Globus pallidus (tissue), 1 donor: ENCODE measurements at regions not wholly inside any gene's neighbourhood (a gene's known extent, or its start where the extent isn't known, plus 50 kb on each side); places are given as distances from the start of the nearest gene placed in this dataset.

Experiments used
- DNase-seq: peaks from one replicate; pipeline ENCODE4 v3.0.0-alpha.2; 2015; ENCODE audit warnings: low spot score

- no peak for DNase-seq
Measured at GRCh38 chr2:2528846-2529245, 197.8 kb upstream of the MYT1L start.

- DNase-seq, result no peak
Measured at GRCh38 chr2:2527148-2527547, 196.1 kb upstream of the MYT1L start.

- DNase-seq, result no peak
Measured at GRCh38 chr2:2524348-2524941, 193.4 kb upstream of the MYT1L start.

- DNase-seq, result no peak
Measured at GRCh38 chr2:2523461-2524347, 192.6 kb upstream of the MYT1L start.

- DNase-seq, result no peak
Measured at GRCh38 chr2:2520401-2520811, 189.3 kb upstream of the MYT1L start.

GRCh38 chr2:2519381-2519780 is 188.3 kb upstream of the MYT1L start:
- DNase-seq, result no peak

GRCh38 chr2:2517399-2517798 is 186.3 kb upstream of the MYT1L start:
- no peak for DNase-seq

GRCh38 chr2:2516386-2516785 is 185.3 kb upstream of the MYT1L start:
- no peak for DNase-seq

- no peak for DNase-seq
Measured at GRCh38 chr2:2512931-2513330, 181.9 kb upstream of the MYT1L start.

- peak; percentile 13 for DNase-seq
Measured at GRCh38 chr2:2507417-2507997, 176.4 kb upstream of the MYT1L start.

- no peak for DNase-seq
Measured at GRCh38 chr2:2506536-2506935, 175.5 kb upstream of the MYT1L start.

- DNase-seq, result no peak
Measured at GRCh38 chr2:2505604-2506003, 174.5 kb upstream of the MYT1L start.

GRCh38 chr2:2503864-2504418 is 172.9 kb upstream of the MYT1L start:
- DNase-seq, result no peak

- no peak for DNase-seq
Measured at GRCh38 chr2:2502201-2502549, 171.1 kb upstream of the MYT1L start.

GRCh38 chr2:2501454-2502200 is 170.6 kb upstream of the MYT1L start:
- DNase-seq, result no peak

- DNase-seq, result no peak
Measured at GRCh38 chr2:2495606-2496005, 164.5 kb upstream of the MYT1L start.

GRCh38 chr2:2493496-2493895 is 162.4 kb upstream of the MYT1L start:
- DNase-seq, result no peak

GRCh38 chr2:2492800-2493199 is 161.7 kb upstream of the MYT1L start:
- DNase-seq, result no peak

- DNase-seq, result no peak
Measured at GRCh38 chr2:2491964-2492363, 160.9 kb upstream of the MYT1L start.

- no peak for DNase-seq
Measured at GRCh38 chr2:2484301-2484700, 153.2 kb upstream of the MYT1L start.

GRCh38 chr2:2482851-2483250 is 151.8 kb upstream of the MYT1L start:
- DNase-seq, result no peak

- DNase-seq, result no peak
Measured at GRCh38 chr2:2472881-2473280, 141.8 kb upstream of the MYT1L start.
